ENCODE measurements at regions not wholly inside any gene's neighbourhood (a gene's known extent, or its start where the extent isn't known, plus 50 kb on each side); places are given as distances from the start of the nearest gene placed in this dataset.

DNA sequence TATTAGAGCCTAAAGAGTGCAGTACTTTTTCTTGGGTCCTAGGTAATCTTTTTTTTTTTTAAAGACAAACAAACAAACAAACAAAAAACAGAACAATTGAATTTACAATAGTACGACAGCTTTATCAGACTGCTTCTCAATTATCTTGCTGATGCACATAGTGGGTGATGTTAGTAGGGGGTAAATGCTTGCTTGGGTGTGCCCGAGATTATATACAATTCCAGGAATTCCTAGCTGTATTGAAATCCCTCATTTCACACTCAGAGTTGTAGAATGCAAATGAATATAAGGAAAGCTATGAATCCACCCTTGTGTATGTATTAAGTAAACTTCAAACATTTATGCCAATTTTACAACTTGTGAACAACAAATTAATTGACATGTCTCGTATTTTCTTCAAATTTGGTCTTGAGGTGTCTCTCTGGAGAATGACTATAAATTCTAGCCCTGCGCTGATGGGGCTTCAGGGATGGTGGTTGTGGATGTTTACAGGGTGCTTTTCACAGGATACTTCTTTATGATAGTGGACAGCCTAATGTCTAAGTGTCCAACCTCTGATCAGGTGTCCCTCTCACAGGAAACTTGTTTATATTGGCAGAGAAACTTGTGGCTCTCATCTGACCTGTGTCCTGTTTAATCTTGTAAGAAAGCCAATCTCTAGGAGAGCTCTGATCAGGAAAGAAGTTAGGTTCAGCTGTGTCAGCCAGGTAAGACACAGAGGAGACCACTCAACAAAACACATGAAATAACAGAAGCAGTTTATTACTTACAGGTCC, 61.9 kb upstream of the SLC39A10 start:
- Histone ChIP-seq H3K9me3 (ENCODE audit: control insufficient read depth, insufficient read depth, low read depth, low read length) (no peaks in the 10 kb centered on the region), H3K36me3 (ENCODE audit: control insufficient read depth in 2 of 2, insufficient read depth in 1 of 2, low read length in 2 of 2) (no peaks in the 10 kb centered on the region), H3K27ac (ENCODE audit: extremely low read depth, low read depth, low read length) (no peak overlapping the region), H3K4me1 (ENCODE audit: control insufficient read depth, insufficient read depth, low read length) (no peaks in the 10 kb centered on the region), H3K4me3 (ENCODE audit: low read depth, low read length) (no peak overlapping the region)
- ChIA-PET POLR2A (no interaction called here), CTCF (interaction anchor here (0.6 to 0.7 kb wide), 2 partner anchors 29 to 224 kb away, joined by 3 to 5 read pairs; no protein-coding TSS in a partner anchor)
- TF ChIP-seq GLI4 (tag by site-specific recombination; IDR thresholded peaks at IDR 0.05): no peak
- TF ChIP-seq, protein P1, sequence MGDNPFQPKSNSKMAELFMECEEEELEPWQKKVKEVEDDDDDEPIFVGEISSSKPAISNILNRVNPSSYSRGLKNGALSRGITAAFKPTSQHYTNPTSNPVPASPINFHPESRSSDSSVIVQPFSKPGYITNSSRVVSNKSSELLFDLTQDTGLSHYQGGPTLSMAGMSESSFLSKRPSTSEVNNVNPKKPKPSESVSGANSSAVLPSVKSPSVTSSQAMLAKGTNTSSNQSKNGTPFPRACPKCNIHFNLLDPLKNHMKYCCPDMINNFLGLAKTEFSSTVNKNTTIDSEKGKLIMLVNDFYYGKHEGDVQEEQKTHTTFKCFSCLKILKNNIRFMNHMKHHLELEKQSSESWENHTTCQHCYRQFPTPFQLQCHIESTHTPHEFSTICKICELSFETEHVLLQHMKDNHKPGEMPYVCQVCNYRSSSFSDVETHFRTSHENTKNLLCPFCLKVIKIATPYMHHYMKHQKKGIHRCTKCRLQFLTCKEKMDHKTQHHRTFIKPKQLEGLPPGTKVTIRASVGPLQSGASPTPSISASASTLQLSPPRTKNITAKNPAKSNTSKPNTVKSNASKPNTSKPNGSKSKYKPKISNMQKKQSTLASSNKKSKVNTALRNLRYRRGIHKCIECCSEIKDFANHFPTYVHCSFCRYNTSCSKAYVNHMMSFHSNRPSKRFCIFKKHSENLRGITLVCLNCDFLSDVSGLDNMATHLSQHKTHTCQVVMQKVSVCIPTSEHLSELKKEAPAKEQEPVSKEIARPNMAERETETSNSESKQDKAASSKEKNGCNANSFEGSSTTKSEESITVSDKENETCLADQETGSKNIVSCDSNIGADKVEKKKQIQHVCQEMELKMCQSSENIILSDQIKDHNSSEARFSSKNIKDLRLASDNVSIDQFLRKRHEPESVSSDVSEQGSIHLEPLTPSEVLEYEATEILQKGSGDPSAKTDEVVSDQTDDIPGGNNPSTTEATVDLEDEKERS (tag by site-specific recombination; IDR thresholded peaks at IDR 0.05): no peak
- TF ChIP-seq ZNF792 (tag by site-specific recombination; IDR thresholded peaks at IDR 0.05): no peak
- TF ChIP-seq HOXD13 (CRISPR knock-in tag; IDR thresholded peaks at IDR 0.05; ENCODE audit: borderline replicate concordance): no peak
- TF ChIP-seq, protein P2, sequence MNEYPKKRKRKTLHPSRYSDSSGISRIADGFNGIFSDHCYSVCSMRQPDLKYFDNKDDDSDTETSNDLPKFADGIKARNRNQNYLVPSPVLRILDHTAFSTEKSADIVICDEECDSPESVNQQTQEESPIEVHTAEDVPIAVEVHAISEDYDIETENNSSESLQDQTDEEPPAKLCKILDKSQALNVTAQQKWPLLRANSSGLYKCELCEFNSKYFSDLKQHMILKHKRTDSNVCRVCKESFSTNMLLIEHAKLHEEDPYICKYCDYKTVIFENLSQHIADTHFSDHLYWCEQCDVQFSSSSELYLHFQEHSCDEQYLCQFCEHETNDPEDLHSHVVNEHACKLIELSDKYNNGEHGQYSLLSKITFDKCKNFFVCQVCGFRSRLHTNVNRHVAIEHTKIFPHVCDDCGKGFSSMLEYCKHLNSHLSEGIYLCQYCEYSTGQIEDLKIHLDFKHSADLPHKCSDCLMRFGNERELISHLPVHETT (tag by site-specific recombination; IDR thresholded peaks at IDR 0.05): no peak
- TF ChIP-seq ZNF16 (tag by site-specific recombination; IDR thresholded peaks at IDR 0.05; ENCODE audit: low read depth): no peak

DNA sequence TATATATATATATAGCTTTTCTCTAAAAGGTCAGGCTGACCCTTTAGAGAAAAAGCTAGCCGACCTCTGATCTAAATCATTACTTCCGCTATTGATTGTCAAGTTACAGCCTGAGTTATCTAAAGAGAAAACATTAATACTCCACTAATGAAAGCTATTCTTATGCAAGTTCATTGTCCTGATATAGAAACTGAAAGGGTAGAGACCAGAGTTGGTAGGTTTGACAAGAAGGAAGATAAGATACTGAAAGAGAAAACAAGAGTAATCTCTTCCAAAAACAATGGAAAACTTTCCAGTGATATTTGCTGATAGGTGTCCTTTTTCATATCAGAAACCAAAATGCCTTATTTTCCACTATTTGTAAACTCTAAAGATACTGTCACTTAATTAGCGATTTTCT, 62.8 kb upstream of the SLC39A10 start:
- CTCF ChIA-PET: interaction anchor here (0.6 kb wide), 1 partner anchor 30 kb away, joined by 5 read pairs; no protein-coding TSS in a partner anchor
- Histone ChIP-seq H3K9me3 (ENCODE audit: control insufficient read depth, insufficient read depth, low read depth, low read length) (no peaks in the 10 kb centered on the region), H3K36me3 (ENCODE audit: control insufficient read depth in 2 of 2, insufficient read depth in 1 of 2, low read length in 2 of 2) (no peaks in the 10 kb centered on the region), H3K27ac (ENCODE audit: extremely low read depth, low read depth, low read length) (no peak overlapping the region), H3K4me3 (ENCODE audit: low read depth, low read length) (no peak overlapping the region), H3K4me1 (ENCODE audit: control insufficient read depth, insufficient read depth, low read length) (no peaks in the 10 kb centered on the region)
- TF ChIP-seq ZBTB20 (tag by site-specific recombination; IDR thresholded peaks at IDR 0.05) (no peak), ZNF473 (tag by site-specific recombination; IDR thresholded peaks at IDR 0.05) (no peak), MZF1 (tag by site-specific recombination; IDR thresholded peaks at IDR 0.05; ENCODE audit: borderline replicate concordance) (no peak), ZNF169 (tag by site-specific recombination; IDR thresholded peaks at IDR 0.05) (no peak), ZNF19 (tag by site-specific recombination; IDR thresholded peaks at IDR 0.05; ENCODE audit: low read depth) (no peak), ZNF140 (tag by site-specific recombination; IDR thresholded peaks at IDR 0.05) (no peak), ZNF701 (tag by site-specific recombination; IDR thresholded peaks at IDR 0.05) (no peak), ZNF555 (tag by site-specific recombination; conservative IDR thresholded peaks at IDR 0.05) (no peak), ZNF155 (tag by site-specific recombination; IDR thresholded peaks at IDR 0.05) (no peak), BCL11B (tag by site-specific recombination; IDR thresholded peaks at IDR 0.05; ENCODE audit: low read depth) (no peak), ZNF23 (tag by site-specific recombination; IDR thresholded peaks at IDR 0.05; ENCODE audit: borderline replicate concordance) (no peak), ZNF776 (tag by site-specific recombination; IDR thresholded peaks at IDR 0.05; ENCODE audit: borderline replicate concordance) (no peak), SALL2 (tag by site-specific recombination; IDR thresholded peaks at IDR 0.05; ENCODE audit: borderline replicate concordance) (no peak), GLIS2 (tag by site-specific recombination; IDR thresholded peaks at IDR 0.05) (no peak), ZNF146 (tag by site-specific recombination; IDR thresholded peaks at IDR 0.05) (no peak), ZNF433 (tag by site-specific recombination; IDR thresholded peaks at IDR 0.05; ENCODE audit: low read depth) (no peak), ZNF843 (tag by site-specific recombination; IDR thresholded peaks at IDR 0.05) (no peak)
- TF ChIP-seq, protein P3, sequence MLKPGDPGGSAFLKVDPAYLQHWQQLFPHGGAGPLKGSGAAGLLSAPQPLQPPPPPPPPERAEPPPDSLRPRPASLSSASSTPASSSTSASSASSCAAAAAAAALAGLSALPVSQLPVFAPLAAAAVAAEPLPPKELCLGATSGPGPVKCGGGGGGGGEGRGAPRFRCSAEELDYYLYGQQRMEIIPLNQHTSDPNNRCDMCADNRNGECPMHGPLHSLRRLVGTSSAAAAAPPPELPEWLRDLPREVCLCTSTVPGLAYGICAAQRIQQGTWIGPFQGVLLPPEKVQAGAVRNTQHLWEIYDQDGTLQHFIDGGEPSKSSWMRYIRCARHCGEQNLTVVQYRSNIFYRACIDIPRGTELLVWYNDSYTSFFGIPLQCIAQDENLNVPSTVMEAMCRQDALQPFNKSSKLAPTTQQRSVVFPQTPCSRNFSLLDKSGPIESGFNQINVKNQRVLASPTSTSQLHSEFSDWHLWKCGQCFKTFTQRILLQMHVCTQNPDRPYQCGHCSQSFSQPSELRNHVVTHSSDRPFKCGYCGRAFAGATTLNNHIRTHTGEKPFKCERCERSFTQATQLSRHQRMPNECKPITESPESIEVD (tag by site-specific recombination; IDR thresholded peaks at IDR 0.05): no peak
- TF ChIP-seq, protein P4, sequence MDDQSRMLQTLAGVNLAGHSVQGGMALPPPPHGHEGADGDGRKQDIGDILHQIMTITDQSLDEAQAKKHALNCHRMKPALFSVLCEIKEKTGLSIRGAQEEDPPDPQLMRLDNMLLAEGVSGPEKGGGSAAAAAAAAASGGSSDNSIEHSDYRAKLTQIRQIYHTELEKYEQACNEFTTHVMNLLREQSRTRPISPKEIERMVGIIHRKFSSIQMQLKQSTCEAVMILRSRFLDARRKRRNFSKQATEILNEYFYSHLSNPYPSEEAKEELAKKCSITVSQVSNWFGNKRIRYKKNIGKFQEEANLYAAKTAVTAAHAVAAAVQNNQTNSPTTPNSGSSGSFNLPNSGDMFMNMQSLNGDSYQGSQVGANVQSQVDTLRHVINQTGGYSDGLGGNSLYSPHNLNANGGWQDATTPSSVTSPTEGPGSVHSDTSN (CRISPR knock-in tag; IDR thresholded peaks at IDR 0.05): no peak
- TF ChIP-seq, protein P5, sequence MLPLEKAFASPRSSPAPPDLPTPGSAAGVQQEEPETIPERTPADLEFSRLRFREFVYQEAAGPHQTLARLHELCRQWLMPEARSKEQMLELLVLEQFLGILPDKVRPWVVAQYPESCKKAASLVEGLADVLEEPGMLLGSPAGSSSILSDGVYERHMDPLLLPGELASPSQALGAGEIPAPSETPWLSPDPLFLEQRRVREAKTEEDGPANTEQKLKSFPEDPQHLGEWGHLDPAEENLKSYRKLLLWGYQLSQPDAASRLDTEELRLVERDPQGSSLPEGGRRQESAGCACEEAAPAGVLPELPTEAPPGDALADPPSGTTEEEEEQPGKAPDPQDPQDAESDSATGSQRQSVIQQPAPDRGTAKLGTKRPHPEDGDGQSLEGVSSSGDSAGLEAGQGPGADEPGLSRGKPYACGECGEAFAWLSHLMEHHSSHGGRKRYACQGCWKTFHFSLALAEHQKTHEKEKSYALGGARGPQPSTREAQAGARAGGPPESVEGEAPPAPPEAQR (tag by site-specific recombination; IDR thresholded peaks at IDR 0.05): no peak
- POLR2A ChIA-PET: no interaction called here
